Activated T-cell treated with anti-CD3 and anti-CD28 coated beads for 1 hour (primary cell): ENCODE measurements at regions not wholly inside any gene's neighbourhood (a gene's known extent, or its start where the extent isn't known, plus 50 kb on each side); places are given as distances from the start of the nearest gene placed in this dataset.

Experiments used
- DNase-seq: peaks from one replicate; pipeline ENCODE4 v3.0.0-alpha.2; 2020; ENCODE audit warnings: low read depth

- no peak for DNase-seq
These were observed 61.9 kb upstream of the HAAO start for GRCh38 chr2:42854207-42854818.

GRCh38 chr2:42853549-42854206, 61.3 kb upstream of the HAAO start:
- DNase-seq = no peak

GRCh38 chr2:42852798-42853197, 60.4 kb upstream of the HAAO start:
- DNase-seq = no peak

- DNase-seq = no peak
These were observed 59.4 kb upstream of the HAAO start for GRCh38 chr2:42851740-42852250.

GRCh38 chr2:42851186-42851585, 58.8 kb upstream of the HAAO start:
- no peak for DNase-seq

- no peak for DNase-seq
These were observed 57.8 kb upstream of the HAAO start for GRCh38 chr2:42850016-42850805.

GRCh38 chr2:42849311-42849710, 56.9 kb upstream of the HAAO start:
- no peak for DNase-seq

- no peak for DNase-seq
These were observed 56.4 kb upstream of the HAAO start for GRCh38 chr2:42848726-42849290.

GRCh38 chr2:42848265-42848664, 55.9 kb upstream of the HAAO start:
- DNase-seq = no peak

GRCh38 chr2:42847596-42848151, 55.3 kb upstream of the HAAO start:
- no peak for DNase-seq

- DNase-seq = no peak
These were observed 54.7 kb upstream of the HAAO start for GRCh38 chr2:42846932-42847595.

- no peak for DNase-seq
These were observed 53.6 kb upstream of the HAAO start for GRCh38 chr2:42846026-42846425.

GRCh38 chr2:42844901-42845821, 52.8 kb upstream of the HAAO start:
- no peak for DNase-seq

GRCh38 chr2:42844366-42844765, 52.0 kb upstream of the HAAO start:
- DNase-seq = no peak

- DNase-seq = no peak
These were observed 51.2 kb upstream of the HAAO start for GRCh38 chr2:42843611-42844010.

GRCh38 chr2:42843131-42843530, 50.7 kb upstream of the HAAO start:
- no peak for DNase-seq

- no peak for DNase-seq
These were observed 50.1 kb upstream of the HAAO start for GRCh38 chr2:42842466-42842865.
